OCI-LY3 (cell line): ENCODE measurements at regions not wholly inside any gene's neighbourhood (a gene's known extent, or its start where the extent isn't known, plus 50 kb on each side); places are given as distances from the start of the nearest gene placed in this dataset.
"Not testable (repeated sequence)": the region's sequence is repeated elsewhere in the genome, so short reads cannot be mapped to it uniquely, and the experiment has no call there.

Source experiments
- CTCF ChIP-seq: fragments of 200-600, 300-600 bp; sonication (generic); IDR thresholded peaks from 2 replicates; pipeline ENCODE4 v1.5.1; 2014; ENCODE audit warnings: antibody characterized with exemption, low read length, low read depth
- EZH2phosphoT487 ChIP-seq: fragments of 200-600 bp; shearing (Covaris generic); IDR thresholded peaks from 2 replicates; pipeline ENCODE4 v1.6.1; 2018; ENCODE audit warnings: antibody characterized with exemption, mixed run types, low read depth

- TF ChIP-seq CTCF, EZH2phosphoT487: not testable (repeated sequence)
Measured at GRCh38 chr4:56592417-56592816, 86.8 kb downstream of the ARL9 start.
